HepG2 (cell line): ENCODE measurements at regions not wholly inside any gene's neighbourhood (a gene's known extent, or its start where the extent isn't known, plus 50 kb on each side); places are given as distances from the start of the nearest gene placed in this dataset.
A peak's percentile ranks its signal among the peaks of the same experiment; 100 is the strongest.

Experiments
- ARNTL ChIP-seq: sonication (generic); formaldehyde crosslinking; IDR thresholded peaks from 2 replicates; pipeline ENCODE4 v1.4.0; 2020; ENCODE audit warnings: mild to moderate bottlenecking, missing genetic modification reagents
- NCOA1 ChIP-seq: sonication (generic); formaldehyde crosslinking; IDR thresholded peaks from 2 replicates; pipeline ENCODE4 v1.9.0; 2021; ENCODE audit warnings: missing genetic modification reagents
- PHF5A ChIP-seq: IDR thresholded peaks from one replicate; pipeline ENCODE4 v1.6.1; 2018; ENCODE audit warnings: low read depth, missing genetic modification reagents; ENCODE audit not compliant: unreplicated experiment
- RAD21 ChIP-seq: fragments of 450-650 bp; formaldehyde crosslinking; IDR thresholded peaks from 2 replicates; pipeline ENCODE4 v1.5.0; 2020; ENCODE audit warnings: mild to moderate bottlenecking
- SMC3 ChIP-seq: IDR thresholded peaks from 2 replicates; pipeline ENCODE4 v1.6.1; 2011; ENCODE audit warnings: low read length, improper control_type of control experiment
- ZNF138 ChIP-seq: sonication (generic); formaldehyde crosslinking; IDR thresholded peaks from 2 replicates; pipeline ENCODE4 v1.5.0; 2020; ENCODE audit warnings: mild to moderate bottlenecking, low read depth, missing genetic modification reagents
- ZNF629 ChIP-seq: sonication (generic); formaldehyde crosslinking; conservative IDR thresholded peaks from 2 replicates; pipeline ENCODE4 v1.5.0; 2020; ENCODE audit warnings: missing genetic modification reagents
- ZNF709 ChIP-seq: sonication (generic); formaldehyde crosslinking; IDR thresholded peaks from 2 replicates; pipeline ENCODE4 v1.5.0; 2020; ENCODE audit warnings: mild to moderate bottlenecking, missing genetic modification reagents
- ZNF746 ChIP-seq: sonication (generic); formaldehyde crosslinking; IDR thresholded peaks from 2 replicates; pipeline ENCODE4 v1.8.0; 2022; ENCODE audit warnings: mild to moderate bottlenecking, missing genetic modification reagents
- ZNF879 ChIP-seq: sonication (generic); formaldehyde crosslinking; IDR thresholded peaks from 2 replicates; pipeline ENCODE4 v1.8.1; 2023; ENCODE audit warnings: missing genetic modification reagents
- ZSCAN20 ChIP-seq: sonication (generic); formaldehyde crosslinking; IDR thresholded peaks from 2 replicates; pipeline ENCODE4 v1.4.0; 2020; ENCODE audit warnings: missing genetic modification reagents, mild to moderate bottlenecking, borderline replicate concordance
- TF ChIP-seq, protein P1 (sequence below): sonication (generic); formaldehyde crosslinking; IDR thresholded peaks from 2 replicates; pipeline ENCODE4 v1.8.1; 2023; ENCODE audit warnings: mild to moderate bottlenecking, missing genetic modification reagents, borderline replicate concordance
- TF ChIP-seq, protein P2 (sequence below): sonication (generic); formaldehyde crosslinking; IDR thresholded peaks from 2 replicates; pipeline ENCODE4 v1.5.1; 2020; ENCODE audit warnings: missing genetic modification reagents, mild to moderate bottlenecking, borderline replicate concordance
- TF ChIP-seq, protein P3 (sequence below): sonication (generic); formaldehyde crosslinking; IDR thresholded peaks from 2 replicates; pipeline ENCODE4 v1.5.0; 2020; ENCODE audit warnings: missing genetic modification reagents, mild to moderate bottlenecking, borderline replicate concordance
- TF ChIP-seq, protein P4 (sequence below): sonication (generic); formaldehyde crosslinking; IDR thresholded peaks from 2 replicates; pipeline ENCODE4 v1.4.0; 2020; ENCODE audit warnings: missing genetic modification reagents
- TF ChIP-seq, protein P5 (sequence below): sonication (generic); formaldehyde crosslinking; IDR thresholded peaks from 2 replicates; pipeline ENCODE4 v1.5.0; 2020; ENCODE audit warnings: mild to moderate bottlenecking, missing genetic modification reagents

DNA sequence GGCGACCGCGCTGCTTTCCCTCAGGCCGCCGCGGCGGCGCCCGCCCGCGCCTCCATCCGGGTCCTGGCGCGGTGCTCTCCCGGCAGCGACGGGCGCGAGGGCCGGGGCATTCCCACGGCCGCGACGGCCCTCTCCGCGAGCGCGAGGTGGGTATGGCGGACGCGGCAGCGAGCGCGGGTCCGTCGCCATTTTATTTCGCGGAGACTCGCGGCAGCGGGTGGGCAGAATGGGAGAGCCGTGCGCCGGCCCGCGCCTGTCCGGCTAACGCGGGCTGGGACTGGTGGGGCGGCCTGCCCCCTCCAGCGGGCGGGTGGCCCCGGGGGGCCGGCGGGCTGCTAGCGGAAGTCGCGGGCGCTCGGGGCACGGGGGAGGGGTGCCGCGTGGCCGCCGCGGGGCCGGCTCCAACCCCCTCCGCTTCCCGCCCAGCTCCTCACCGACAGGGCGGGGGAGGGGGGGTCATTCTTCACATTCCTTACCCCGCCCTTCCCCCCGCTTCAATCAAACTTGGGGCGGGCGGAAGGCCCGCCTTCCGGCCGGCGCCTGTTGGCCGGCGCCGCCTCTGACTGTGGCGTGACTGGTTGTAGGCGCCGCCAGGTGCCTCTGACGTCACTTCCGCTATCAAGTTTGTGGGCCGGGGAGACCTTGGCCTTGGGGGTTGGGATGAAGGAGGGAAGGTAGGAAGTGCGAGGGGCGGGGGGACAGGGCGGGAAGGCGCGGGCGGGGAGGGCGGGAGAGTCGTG, 82.1 kb downstream of the PTPDC1 start (continued):
- TF ChIP-seq, protein P1, sequence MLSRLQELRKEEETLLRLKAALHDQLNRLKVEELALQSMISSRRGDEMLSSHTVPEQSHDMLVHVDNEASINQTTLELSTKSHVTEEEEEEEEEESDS (CRISPR knock-in tag): 0 out of 2 replicates have a peak, but pooled peaks have one; percentile 28
- no peak for TF ChIP-seq ZNF709 (CRISPR knock-in tag)
- TF ChIP-seq, protein P2, sequence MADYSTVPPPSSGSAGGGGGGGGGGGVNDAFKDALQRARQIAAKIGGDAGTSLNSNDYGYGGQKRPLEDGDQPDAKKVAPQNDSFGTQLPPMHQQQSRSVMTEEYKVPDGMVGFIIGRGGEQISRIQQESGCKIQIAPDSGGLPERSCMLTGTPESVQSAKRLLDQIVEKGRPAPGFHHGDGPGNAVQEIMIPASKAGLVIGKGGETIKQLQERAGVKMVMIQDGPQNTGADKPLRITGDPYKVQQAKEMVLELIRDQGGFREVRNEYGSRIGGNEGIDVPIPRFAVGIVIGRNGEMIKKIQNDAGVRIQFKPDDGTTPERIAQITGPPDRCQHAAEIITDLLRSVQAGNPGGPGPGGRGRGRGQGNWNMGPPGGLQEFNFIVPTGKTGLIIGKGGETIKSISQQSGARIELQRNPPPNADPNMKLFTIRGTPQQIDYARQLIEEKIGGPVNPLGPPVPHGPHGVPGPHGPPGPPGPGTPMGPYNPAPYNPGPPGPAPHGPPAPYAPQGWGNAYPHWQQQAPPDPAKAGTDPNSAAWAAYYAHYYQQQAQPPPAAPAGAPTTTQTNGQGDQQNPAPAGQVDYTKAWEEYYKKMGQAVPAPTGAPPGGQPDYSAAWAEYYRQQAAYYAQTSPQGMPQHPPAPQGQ (CRISPR knock-in tag): no peak
- TF ChIP-seq SMC3: no peak; the same call in 1 of the 2 replicates
- TF ChIP-seq, protein P3, sequence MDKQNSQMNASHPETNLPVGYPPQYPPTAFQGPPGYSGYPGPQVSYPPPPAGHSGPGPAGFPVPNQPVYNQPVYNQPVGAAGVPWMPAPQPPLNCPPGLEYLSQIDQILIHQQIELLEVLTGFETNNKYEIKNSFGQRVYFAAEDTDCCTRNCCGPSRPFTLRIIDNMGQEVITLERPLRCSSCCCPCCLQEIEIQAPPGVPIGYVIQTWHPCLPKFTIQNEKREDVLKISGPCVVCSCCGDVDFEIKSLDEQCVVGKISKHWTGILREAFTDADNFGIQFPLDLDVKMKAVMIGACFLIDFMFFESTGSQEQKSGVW (CRISPR knock-in tag): no peak
- TF ChIP-seq ZSCAN20 (CRISPR knock-in tag): no peak; the same call in 1 of the 2 replicates
- TF ChIP-seq, protein P4, sequence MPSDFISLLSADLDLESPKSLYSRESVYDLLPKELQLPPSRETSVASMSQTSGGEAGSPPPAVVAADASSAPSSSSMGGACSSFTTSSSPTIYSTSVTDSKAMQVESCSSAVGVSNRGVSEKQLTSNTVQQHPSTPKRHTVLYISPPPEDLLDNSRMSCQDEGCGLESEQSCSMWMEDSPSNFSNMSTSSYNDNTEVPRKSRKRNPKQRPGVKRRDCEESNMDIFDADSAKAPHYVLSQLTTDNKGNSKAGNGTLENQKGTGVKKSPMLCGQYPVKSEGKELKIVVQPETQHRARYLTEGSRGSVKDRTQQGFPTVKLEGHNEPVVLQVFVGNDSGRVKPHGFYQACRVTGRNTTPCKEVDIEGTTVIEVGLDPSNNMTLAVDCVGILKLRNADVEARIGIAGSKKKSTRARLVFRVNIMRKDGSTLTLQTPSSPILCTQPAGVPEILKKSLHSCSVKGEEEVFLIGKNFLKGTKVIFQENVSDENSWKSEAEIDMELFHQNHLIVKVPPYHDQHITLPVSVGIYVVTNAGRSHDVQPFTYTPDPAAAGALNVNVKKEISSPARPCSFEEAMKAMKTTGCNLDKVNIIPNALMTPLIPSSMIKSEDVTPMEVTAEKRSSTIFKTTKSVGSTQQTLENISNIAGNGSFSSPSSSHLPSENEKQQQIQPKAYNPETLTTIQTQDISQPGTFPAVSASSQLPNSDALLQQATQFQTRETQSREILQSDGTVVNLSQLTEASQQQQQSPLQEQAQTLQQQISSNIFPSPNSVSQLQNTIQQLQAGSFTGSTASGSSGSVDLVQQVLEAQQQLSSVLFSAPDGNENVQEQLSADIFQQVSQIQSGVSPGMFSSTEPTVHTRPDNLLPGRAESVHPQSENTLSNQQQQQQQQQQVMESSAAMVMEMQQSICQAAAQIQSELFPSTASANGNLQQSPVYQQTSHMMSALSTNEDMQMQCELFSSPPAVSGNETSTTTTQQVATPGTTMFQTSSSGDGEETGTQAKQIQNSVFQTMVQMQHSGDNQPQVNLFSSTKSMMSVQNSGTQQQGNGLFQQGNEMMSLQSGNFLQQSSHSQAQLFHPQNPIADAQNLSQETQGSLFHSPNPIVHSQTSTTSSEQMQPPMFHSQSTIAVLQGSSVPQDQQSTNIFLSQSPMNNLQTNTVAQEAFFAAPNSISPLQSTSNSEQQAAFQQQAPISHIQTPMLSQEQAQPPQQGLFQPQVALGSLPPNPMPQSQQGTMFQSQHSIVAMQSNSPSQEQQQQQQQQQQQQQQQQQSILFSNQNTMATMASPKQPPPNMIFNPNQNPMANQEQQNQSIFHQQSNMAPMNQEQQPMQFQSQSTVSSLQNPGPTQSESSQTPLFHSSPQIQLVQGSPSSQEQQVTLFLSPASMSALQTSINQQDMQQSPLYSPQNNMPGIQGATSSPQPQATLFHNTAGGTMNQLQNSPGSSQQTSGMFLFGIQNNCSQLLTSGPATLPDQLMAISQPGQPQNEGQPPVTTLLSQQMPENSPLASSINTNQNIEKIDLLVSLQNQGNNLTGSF (CRISPR knock-in tag): 0 out of 2 replicates have a peak, but pooled peaks have one; percentile 37
- TF ChIP-seq ARNTL: peak; percentile 54; the same call in 1 of the 2 replicates
- no peak; the same call in 1 of the 2 replicates for TF ChIP-seq ZNF138 (CRISPR knock-in tag)
- TF ChIP-seq RAD21 (CRISPR knock-in tag): peak; percentile 69
- peak; percentile 39; the same call in 1 of the 2 replicates for TF ChIP-seq ZNF879
- no peak for TF ChIP-seq PHF5A (CRISPR knock-in tag)
- TF ChIP-seq, protein P5, sequence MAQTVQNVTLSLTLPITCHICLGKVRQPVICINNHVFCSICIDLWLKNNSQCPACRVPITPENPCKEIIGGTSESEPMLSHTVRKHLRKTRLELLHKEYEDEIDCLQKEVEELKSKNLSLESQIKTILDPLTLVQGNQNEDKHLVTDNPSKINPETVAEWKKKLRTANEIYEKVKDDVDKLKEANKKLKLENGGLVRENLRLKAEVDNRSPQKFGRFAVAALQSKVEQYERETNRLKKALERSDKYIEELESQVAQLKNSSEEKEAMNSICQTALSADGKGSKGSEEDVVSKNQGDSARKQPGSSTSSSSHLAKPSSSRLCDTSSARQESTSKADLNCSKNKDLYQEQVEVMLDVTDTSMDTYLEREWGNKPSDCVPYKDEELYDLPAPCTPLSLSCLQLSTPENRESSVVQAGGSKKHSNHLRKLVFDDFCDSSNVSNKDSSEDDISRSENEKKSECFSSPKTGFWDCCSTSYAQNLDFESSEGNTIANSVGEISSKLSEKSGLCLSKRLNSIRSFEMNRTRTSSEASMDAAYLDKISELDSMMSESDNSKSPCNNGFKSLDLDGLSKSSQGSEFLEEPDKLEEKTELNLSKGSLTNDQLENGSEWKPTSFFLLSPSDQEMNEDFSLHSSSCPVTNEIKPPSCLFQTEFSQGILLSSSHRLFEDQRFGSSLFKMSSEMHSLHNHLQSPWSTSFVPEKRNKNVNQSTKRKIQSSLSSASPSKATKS (CRISPR knock-in tag): no peak
- TF ChIP-seq ZNF746 (CRISPR knock-in tag): peak; percentile 79
- TF ChIP-seq NCOA1 (CRISPR knock-in tag): no peak
- TF ChIP-seq ZNF629 (CRISPR knock-in tag): no peak
